Endothelial cell of umbilical vein (primary cell): ENCODE measurements at regions not wholly inside any gene's neighbourhood (a gene's known extent, or its start where the extent isn't known, plus 50 kb on each side); places are given as distances from the start of the nearest gene placed in this dataset.

Experiments used
- BruUV-seq: library from RNA; stranded (reverse); fragments of 400-500 nt; replicated peaks from 2 replicates; lab custom pipeline; 2021; lab: Mats Ljungman, UMichigan
- CTCF ChIA-PET: fragments of 300-600, 350-600 bp; sonication (Branson Sonifier 250); formaldehyde crosslinking; loops from one replicate; lab custom pipeline; 2021; ENCODE audit warnings: antibody characterized with exemption, inconsistent platforms; lab: Charles Lee
- POLR2A ChIA-PET: fragments of 300-600, 350-600 bp; sonication (Branson Sonifier 250); formaldehyde crosslinking; loops from one replicate; lab custom pipeline; 2021; ENCODE audit warnings: antibody characterized with exemption, inconsistent platforms; lab: Charles Lee
- DNase-seq: peaks from one replicate; pipeline ENCODE4 v3.0.0-alpha.2; 2011; ENCODE audit warnings: low read depth, low spot score
- FAIRE-seq: peaks from 2 replicates; lab custom pipeline; 2011; peaks lifted over from hg19 to GRCh38; lab: Jason Lieb, UNC
- H2AFZ ChIP-seq: 2 replicates; pipeline ENCODE4 v1.6.0; 2012; ENCODE audit warnings: low read depth, low read length, control low read depth, inconsistent platforms
- H3K27ac ChIP-seq: 2 replicates; pipeline ENCODE4 v1.5.1; 2011; ENCODE audit warnings: low read depth, mild to moderate bottlenecking, control low read depth, low read length, moderate library complexity; ENCODE audit not compliant: insufficient read depth
- H3K27me3 ChIP-seq, 2 experiments: 2 replicates each; pipeline versions ENCODE4 v1.6.0 to v1.6.1; 2011; ENCODE audit warnings: low read length in 2 of 2, mixed read lengths in 1 of 2; ENCODE audit not compliant: control insufficient read depth in 2 of 2, insufficient read depth in 2 of 2
- H3K36me3 ChIP-seq, 2 experiments: 2 replicates in 1 of 2; 3 replicates in 1 of 2; pipeline ENCODE4 v1.5.1; 2011; ENCODE audit warnings: low read length in 2 of 2, mild to moderate bottlenecking in 1 of 2, moderate library complexity in 1 of 2; ENCODE audit not compliant: control insufficient read depth in 2 of 2, insufficient read depth in 2 of 2; ENCODE audit errors: extremely low read depth in 1 of 2
- H3K4me1 ChIP-seq: 3 replicates; pipeline ENCODE4 v1.5.1; 2011; ENCODE audit warnings: mild to moderate bottlenecking, low read length; ENCODE audit not compliant: control insufficient read depth, insufficient read depth; ENCODE audit errors: extremely low read depth
- H3K4me2 ChIP-seq: 2 replicates; pipeline ENCODE4 v1.6.1; 2011; ENCODE audit warnings: low read length, control low read depth, mixed read lengths; ENCODE audit not compliant: insufficient read depth
- H3K4me3 ChIP-seq, 3 experiments: fragments of 200-600 bp in 1 of 3; sonication (generic), shearing (Covaris generic) in 1 of 3; replicated peaks in 1 of 3; 2 replicates each; pipeline ENCODE4 v1.5.1; 2011 to 2016; ENCODE audit warnings: control low read depth in 3 of 3, low read length in 3 of 3, mild to moderate bottlenecking in 2 of 3, inconsistent platforms in 1 of 3, low read depth in 1 of 3, moderate library complexity in 1 of 3; ENCODE audit not compliant: insufficient read depth in 1 of 3
- H3K79me2 ChIP-seq: 2 replicates; pipeline ENCODE4 v1.6.0; 2012; ENCODE audit warnings: low read length, inconsistent platforms; ENCODE audit not compliant: control insufficient read depth, insufficient read depth
- H3K9ac ChIP-seq: replicated peaks from 2 replicates; pipeline ENCODE3; 2011; ENCODE audit warnings: low read length, control low read depth; ENCODE audit not compliant: insufficient read depth; ENCODE audit errors: extremely low read depth
- H3K9me1 ChIP-seq: replicated peaks from 3 replicates; pipeline ENCODE4 v1.6.0; 2011; ENCODE audit warnings: mild to moderate bottlenecking, low read length; ENCODE audit not compliant: control insufficient read depth, insufficient read depth; ENCODE audit errors: extremely low read depth
- H3K9me3 ChIP-seq: replicated peaks from 2 replicates; pipeline ENCODE4 v1.5.1; 2012; ENCODE audit warnings: low read length, inconsistent platforms; ENCODE audit not compliant: control insufficient read depth, insufficient read depth
- H4K20me1 ChIP-seq: replicated peaks from 2 replicates; pipeline ENCODE3; 2011; ENCODE audit warnings: mild to moderate bottlenecking, low read length; ENCODE audit not compliant: control insufficient read depth, insufficient read depth; ENCODE audit errors: extremely low read depth
- CTCF ChIP-seq, 2 donors: IDR thresholded peaks; 1 replicate in 1 of 2; 2 replicates in 1 of 2; pipeline ENCODE4 v1.5.1; 2011; ENCODE audit warnings: low read length in 2 of 2, mild to moderate bottlenecking in 2 of 2, moderate library complexity in 2 of 2, control low read depth in 1 of 2, inconsistent platforms in 1 of 2, low read depth in 1 of 2; ENCODE audit not compliant: insufficient read depth in 1 of 2; ENCODE audit errors: extremely low read depth in 1 of 2
- EZH2 ChIP-seq: IDR thresholded peaks from 2 replicates; pipeline ENCODE4 v1.6.1; 2012; ENCODE audit warnings: borderline replicate concordance, low read depth, mild to moderate bottlenecking, moderate library complexity, low read length, inconsistent platforms; ENCODE audit not compliant: severe bottlenecking
- FOS ChIP-seq: IDR thresholded peaks from 2 replicates; pipeline ENCODE4 v1.6.1; 2011; ENCODE audit warnings: mild to moderate bottlenecking, low read length, moderate library complexity, borderline replicate concordance; ENCODE audit not compliant: insufficient read depth
- GATA2 ChIP-seq: IDR thresholded peaks from 2 replicates; pipeline ENCODE4 v1.7.0; 2011; ENCODE audit warnings: low read depth, mild to moderate bottlenecking, moderate library complexity, mixed read lengths, low read length; ENCODE audit not compliant: insufficient read length, insufficient read depth
- JUN ChIP-seq: IDR thresholded peaks from 2 replicates; pipeline ENCODE4 v1.6.1; 2011; ENCODE audit warnings: borderline replicate concordance, low read depth; ENCODE audit not compliant: insufficient read length, insufficient read depth
- MAX ChIP-seq: IDR thresholded peaks from 2 replicates; pipeline ENCODE4 v1.6.1; 2011; ENCODE audit not compliant: insufficient read depth, insufficient read length
- MYC ChIP-seq: IDR thresholded peaks from one replicate; pipeline ENCODE4 v1.6.1; 2011; ENCODE audit warnings: mild to moderate bottlenecking, low read depth, low read length
- POLR2A ChIP-seq: IDR thresholded peaks from 2 replicates; pipeline ENCODE4 v1.6.1; 2012; ENCODE audit warnings: low read depth, mild to moderate bottlenecking, control low read depth, low read length
- POLR2AphosphoS5 ChIP-seq: IDR thresholded peaks from 2 replicates; pipeline ENCODE4 v1.6.1; 2012; ENCODE audit warnings: low read depth, mild to moderate bottlenecking, control low read depth, low read length, moderate library complexity; ENCODE audit not compliant: insufficient read depth
- dilution Hi-C: fragments of 300-500 bp; cut with MboI; formaldehyde crosslinking; loops from one replicate; pipeline ENCODE4 v1.15.0; 2019; ENCODE audit warnings: low sequenced_read_pairs; ENCODE audit not compliant: extremely low pct_ligation_motif_present
- intact Hi-C: fragments of 100-400 bp; cut with micrococcal nuclease; formaldehyde crosslinking; loops from one replicate; pipeline ENCODE4 v1.10.0; 2022

- no peaks in the 10 kb centered on the region for H4K20me1 ChIP-seq
- intact Hi-C loops (no loop called here), dilution Hi-C loops (no loop called here)
- no peaks in the 10 kb centered on the region for H3K36me3 ChIP-seq
- no peak for DNase-seq
- no peaks in the 10 kb centered on the region for H3K79me2 ChIP-seq
- H3K27ac ChIP-seq: no peak overlapping the region
- H3K9me3 ChIP-seq: no peaks in the 10 kb centered on the region
- H2AFZ ChIP-seq: no peak overlapping the region
- no peaks in the 10 kb centered on the region for H3K27me3 ChIP-seq
- no peak overlapping the region for H3K4me3 ChIP-seq
- POLR2A ChIA-PET: no interaction called here
- H3K9ac ChIP-seq: no peak overlapping the region
- BruUV-seq: no TSS peak
- no peaks in the 10 kb centered on the region for H3K9me1 ChIP-seq
- H3K4me1 ChIP-seq: no peaks in the 10 kb centered on the region
- no peak overlapping the region for H3K4me2 ChIP-seq
- TF ChIP-seq EZH2 (no peak), MYC (no peak), GATA2 (no peak), POLR2A (no peak), MAX (no peak), FOS (no peak), POLR2AphosphoS5 (no peak), CTCF (IDR thresholded peaks at IDR 0.05; ENCODE audit: extremely low read depth in 1 of 2, insufficient read depth in 1 of 2, low read depth in 1 of 2, low read length in 2 of 2) (no peak), JUN (no peak)
- CTCF ChIA-PET: no interaction called here
- no peak for FAIRE-seq
Observed at GRCh38 chr4:64824591-64824990, 415.3 kb upstream of the TECRL start.
